ENCODE measurements at regions not wholly inside any gene's neighbourhood (a gene's known extent, or its start where the extent isn't known, plus 50 kb on each side); places are given as distances from the start of the nearest gene placed in this dataset.

DNA sequence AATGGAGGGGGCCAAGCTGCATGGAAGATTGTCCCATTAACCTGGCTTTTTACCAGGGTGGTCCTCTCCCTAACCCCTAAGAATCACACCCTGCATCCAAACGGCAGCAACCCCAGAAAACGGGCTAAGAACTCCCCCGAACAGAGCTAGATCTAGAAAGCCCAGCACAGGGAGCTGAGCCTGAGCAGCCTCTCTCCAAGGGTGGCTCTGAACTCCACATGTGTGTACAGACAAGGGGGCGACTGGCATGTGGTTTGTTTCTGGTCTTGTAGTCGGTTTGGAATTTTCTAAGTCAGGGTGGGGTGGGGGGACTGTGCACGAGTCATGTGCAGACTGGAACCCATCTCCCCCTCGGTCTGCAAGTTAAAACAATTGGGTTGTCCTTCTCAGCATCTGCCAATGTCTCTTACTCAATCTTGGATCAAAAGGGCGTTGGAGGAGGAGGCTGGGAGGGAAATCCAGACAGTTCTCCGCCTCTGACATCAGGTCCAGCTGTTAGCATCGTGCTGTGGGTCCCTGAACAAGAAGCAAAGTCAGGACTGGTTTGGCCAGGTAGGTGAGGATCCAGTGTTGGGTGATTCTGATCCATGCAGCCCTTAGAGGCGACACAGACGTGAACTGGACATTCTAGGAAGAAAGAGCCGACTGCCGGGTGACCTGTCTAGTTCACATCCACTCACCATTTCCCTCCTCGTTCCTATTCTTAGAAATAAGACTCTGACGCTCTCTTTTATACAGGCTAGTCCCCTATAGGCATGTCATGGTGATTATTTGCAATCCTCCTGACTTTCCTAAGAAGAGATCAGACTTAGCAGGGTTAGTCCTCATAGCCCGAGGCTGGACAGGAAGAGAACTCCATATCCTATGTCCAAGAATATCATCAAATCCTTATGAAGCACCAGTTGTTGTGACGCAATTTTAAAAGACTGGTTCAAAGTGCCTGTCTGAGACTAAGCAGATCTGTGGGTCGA lies 381.8 kb downstream of the SOX9 start:
- no peaks in the 10 kb centered on the region for H4K20me1 ChIP-seq (ENCODE audit: insufficient read depth, low read length)
- no peak overlapping the region for H3K4me2 ChIP-seq (replicated peaks; ENCODE audit: extremely low read depth, low read length, poor library complexity, severe bottlenecking)
- TF ChIP-seq, protein P1, sequence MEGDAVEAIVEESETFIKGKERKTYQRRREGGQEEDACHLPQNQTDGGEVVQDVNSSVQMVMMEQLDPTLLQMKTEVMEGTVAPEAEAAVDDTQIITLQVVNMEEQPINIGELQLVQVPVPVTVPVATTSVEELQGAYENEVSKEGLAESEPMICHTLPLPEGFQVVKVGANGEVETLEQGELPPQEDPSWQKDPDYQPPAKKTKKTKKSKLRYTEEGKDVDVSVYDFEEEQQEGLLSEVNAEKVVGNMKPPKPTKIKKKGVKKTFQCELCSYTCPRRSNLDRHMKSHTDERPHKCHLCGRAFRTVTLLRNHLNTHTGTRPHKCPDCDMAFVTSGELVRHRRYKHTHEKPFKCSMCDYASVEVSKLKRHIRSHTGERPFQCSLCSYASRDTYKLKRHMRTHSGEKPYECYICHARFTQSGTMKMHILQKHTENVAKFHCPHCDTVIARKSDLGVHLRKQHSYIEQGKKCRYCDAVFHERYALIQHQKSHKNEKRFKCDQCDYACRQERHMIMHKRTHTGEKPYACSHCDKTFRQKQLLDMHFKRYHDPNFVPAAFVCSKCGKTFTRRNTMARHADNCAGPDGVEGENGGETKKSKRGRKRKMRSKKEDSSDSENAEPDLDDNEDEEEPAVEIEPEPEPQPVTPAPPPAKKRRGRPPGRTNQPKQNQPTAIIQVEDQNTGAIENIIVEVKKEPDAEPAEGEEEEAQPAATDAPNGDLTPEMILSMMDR (IDR thresholded peaks at IDR 0.05): no peak
- H3K36me3 Mint-ChIP-seq: no peaks in the 10 kb centered on the region
- no peaks in the 10 kb centered on the region for H3K36me3 ChIP-seq (replicated peaks in 1 of 2; ENCODE audit: control insufficient read depth in 1 of 2, insufficient read depth in 2 of 2, low read length in 2 of 2)
- no peak overlapping the region for H3K27ac ChIP-seq (ENCODE audit: low read depth in 1 of 2, low read length in 2 of 2)
- peaks cover 0 to 14% (median 4%) of the 10 kb centered on the region in 7 donors for H3K9me3 Mint-ChIP-seq
- H3K4me1 ChIP-seq (ENCODE audit: control insufficient read depth in 1 of 2, insufficient read depth in 2 of 2, low read length in 2 of 2): no peaks in the 10 kb centered on the region
- H3K4me3 ChIP-seq (replicated peaks in 1 of 3; ENCODE audit: low read depth in 2 of 3, low read length in 3 of 3): no peak overlapping the region
- no peaks in the 10 kb centered on the region for H3K79me2 ChIP-seq (ENCODE audit: insufficient read depth, low read length)
- H3K4me1 Mint-ChIP-seq: no peaks in the 10 kb centered on the region
- no peaks in the 10 kb centered on the region for H3K27me3 ChIP-seq (ENCODE audit: control insufficient read depth in 2 of 2, insufficient read depth in 2 of 2, low read length in 2 of 2)
- H3K27ac Mint-ChIP-seq: no peak overlapping the region
- DNase-seq: no peak
- intact Hi-C loops (cut with micrococcal nuclease): no loop called here
- H3K9me3 ChIP-seq (replicated peaks in 1 of 2; ENCODE audit: control insufficient read depth in 1 of 2, insufficient read depth in 1 of 2, low read length in 2 of 2): no peaks in the 10 kb centered on the region
- H3K9ac ChIP-seq (ENCODE audit: insufficient read depth, low read length, poor library complexity, severe bottlenecking): no peak overlapping the region
- H3K4me3 Mint-ChIP-seq: no peak overlapping the region
- 68% methylated on average over 11 of the region's 19 CpGs for WGBS (ENCODE audit: insufficient coverage)
- peaks cover 3 to 10% (median 5%) of the 10 kb centered on the region in 3 donors for H3K27me3 Mint-ChIP-seq (ENCODE audit: low read depth in 3 of 3)
- H2AFZ ChIP-seq (ENCODE audit: insufficient read depth, low read depth, low read length, poor library complexity, severe bottlenecking): no peak overlapping the region

DNA sequence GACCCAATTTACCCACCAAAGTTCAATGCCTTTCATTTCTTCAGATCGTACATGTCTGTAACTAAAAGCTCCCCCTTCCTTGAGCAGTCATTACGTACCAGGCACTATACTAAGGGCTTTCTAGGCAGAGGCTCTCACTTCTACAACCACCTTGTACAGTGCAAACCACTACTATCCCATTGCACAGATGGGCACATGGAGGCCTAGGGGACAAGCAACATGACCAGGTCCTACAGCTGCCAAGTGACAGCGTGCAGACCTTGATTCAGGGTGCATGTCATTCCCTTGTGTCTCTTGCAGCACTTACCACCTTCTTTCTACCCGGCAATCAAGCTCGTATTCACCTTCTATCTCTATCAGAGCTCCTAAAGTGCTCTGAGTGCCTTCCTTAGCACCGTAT lies 382.7 kb downstream of the SOX9 start:
- H3K27me3 Mint-ChIP-seq (ENCODE audit: low read depth in 3 of 3): peaks cover 3 to 10% (median 5%) of the 10 kb centered on the region in 3 donors
- Histone ChIP-seq H3K4me1 (ENCODE audit: control insufficient read depth in 1 of 2, insufficient read depth in 2 of 2, low read length in 2 of 2) (no peaks in the 10 kb centered on the region), H4K20me1 (ENCODE audit: insufficient read depth, low read length) (no peaks in the 10 kb centered on the region), H3K36me3 (replicated peaks in 1 of 2; ENCODE audit: control insufficient read depth in 1 of 2, insufficient read depth in 2 of 2, low read length in 2 of 2) (no peaks in the 10 kb centered on the region), H3K4me3 (replicated peaks in 1 of 3; ENCODE audit: low read depth in 2 of 3, low read length in 3 of 3) (no peak overlapping the region), H3K27ac (ENCODE audit: low read depth in 1 of 2, low read length in 2 of 2) (no peak overlapping the region), H3K27me3 (ENCODE audit: control insufficient read depth in 2 of 2, insufficient read depth in 2 of 2, low read length in 2 of 2) (no peaks in the 10 kb centered on the region), H3K9me3 (replicated peaks in 1 of 2; ENCODE audit: control insufficient read depth in 1 of 2, insufficient read depth in 1 of 2, low read length in 2 of 2) (no peaks in the 10 kb centered on the region), H2AFZ (ENCODE audit: insufficient read depth, low read depth, low read length, poor library complexity, severe bottlenecking) (no peak overlapping the region), H3K79me2 (ENCODE audit: insufficient read depth, low read length) (no peaks in the 10 kb centered on the region), H3K9ac (ENCODE audit: insufficient read depth, low read length, poor library complexity, severe bottlenecking) (no peak overlapping the region), H3K4me2 (replicated peaks; ENCODE audit: extremely low read depth, low read length, poor library complexity, severe bottlenecking) (no peak overlapping the region)
- DNase-seq: no peak
- intact Hi-C loops (cut with micrococcal nuclease): no loop called here
- H3K9me3 Mint-ChIP-seq: peaks cover 0 to 14% (median 4%) of the 10 kb centered on the region in 7 donors
- no peak overlapping the region for H3K27ac Mint-ChIP-seq
- TF ChIP-seq, protein P1 (IDR thresholded peaks at IDR 0.05): no peak
- no peaks in the 10 kb centered on the region for H3K4me1 Mint-ChIP-seq
- H3K4me3 Mint-ChIP-seq: no peak overlapping the region
- H3K36me3 Mint-ChIP-seq: no peaks in the 10 kb centered on the region
- WGBS (ENCODE audit: insufficient coverage): 95% methylated on average over 5 of the region's 6 CpGs
